GM19351 (cell line): ENCODE measurements at regions not wholly inside any gene's neighbourhood (a gene's known extent, or its start where the extent isn't known, plus 50 kb on each side); places are given as distances from the start of the nearest gene placed in this dataset.

Source experiments
- ATAC-seq: cut with Tn5 transposase; IDR thresholded peaks from one replicate; pipeline ENCODE4 v1.9.1; 2021; ENCODE audit warnings: mild to moderate bottlenecking, moderate library complexity; ENCODE audit not compliant: unreplicated experiment

- no peak for ATAC-seq
Observed at GRCh38 chr3:109897734-109898133, 560.4 kb upstream of the DPPA4 start.

DNA sequence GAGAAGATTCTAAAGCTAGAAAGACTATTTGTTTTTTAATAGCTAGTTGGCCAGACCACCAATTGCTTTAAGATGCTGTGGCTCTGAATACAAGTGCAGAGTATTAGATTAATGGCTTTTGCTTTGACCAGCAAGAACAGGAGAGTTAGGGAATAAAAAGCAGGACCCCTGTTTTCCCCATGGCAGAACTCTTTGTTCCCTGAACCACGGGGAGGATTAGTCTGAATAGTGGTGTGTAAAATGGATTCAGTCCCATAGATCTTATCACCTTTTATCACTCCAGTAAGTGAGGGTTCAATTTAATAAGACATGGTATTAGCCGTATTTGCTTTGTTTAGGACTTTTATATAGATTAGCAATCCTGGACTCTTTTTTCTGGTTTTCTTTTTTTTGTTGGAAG lies 562.6 kb upstream of the DPPA4 start:
- ATAC-seq = no peak

DNA sequence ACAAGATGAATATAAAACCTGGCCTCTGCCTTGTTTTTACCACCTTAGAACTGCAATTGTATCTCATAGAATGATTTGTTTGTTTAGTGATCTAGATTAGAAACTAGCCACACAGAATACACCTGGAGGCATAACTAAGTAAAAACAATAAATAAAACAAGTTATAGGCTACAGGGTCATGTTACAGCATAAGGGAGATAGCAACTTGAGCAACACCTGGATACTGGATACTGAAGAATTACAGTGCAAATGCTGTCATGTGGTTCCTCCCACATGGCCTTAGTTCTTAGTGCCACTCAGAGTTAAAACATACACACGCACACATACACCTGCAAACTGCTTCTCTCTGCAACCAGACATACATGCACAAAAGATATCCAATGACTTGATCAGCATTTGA lies 563.4 kb upstream of the DPPA4 start:
- ATAC-seq = no peak

DNA sequence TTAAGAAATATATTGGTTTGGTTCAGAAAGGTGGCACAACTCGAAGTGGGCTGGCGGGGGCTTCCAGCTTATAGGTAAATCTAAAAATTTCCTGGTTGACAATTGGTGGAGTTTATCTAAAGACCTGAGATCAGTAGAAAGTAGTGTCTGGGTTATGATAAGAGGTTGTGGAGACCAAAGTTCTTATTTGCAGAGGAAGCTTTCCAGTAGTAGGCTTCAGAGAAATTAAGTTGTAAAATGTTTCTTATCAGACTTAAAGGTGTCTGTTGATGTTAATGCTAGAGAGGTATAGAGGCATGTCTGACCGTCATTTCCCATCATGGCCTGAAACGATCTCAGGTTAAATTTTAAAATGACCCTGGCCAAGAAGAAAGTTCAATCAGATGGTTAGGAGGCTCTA lies 565.2 kb upstream of the DPPA4 start:
- ATAC-seq = no peak

- ATAC-seq = no peak
Observed at GRCh38 chr3:109903100-109903499, 565.8 kb upstream of the DPPA4 start.

DNA sequence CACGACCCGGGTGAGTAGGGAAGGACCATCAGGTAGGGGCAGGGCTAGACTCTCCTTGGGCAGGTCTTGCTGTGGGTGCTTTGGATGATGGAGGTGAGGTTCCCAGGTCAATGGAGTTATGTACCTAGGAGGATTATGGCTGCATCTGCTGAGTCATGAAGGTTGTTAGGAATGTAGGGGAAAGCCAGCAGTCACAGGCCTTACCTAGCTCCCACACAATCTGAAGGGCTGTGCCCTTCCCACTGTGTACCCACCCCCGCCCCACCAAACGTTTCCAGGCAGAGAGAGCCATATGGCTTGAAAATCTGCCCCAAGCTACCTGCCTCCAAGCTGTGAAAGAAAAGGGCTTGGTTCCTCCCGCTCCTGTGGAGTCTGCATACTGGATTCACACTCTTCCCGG lies 573.4 kb upstream of the DPPA4 start:
- no peak for ATAC-seq

- no peak for ATAC-seq
Observed at GRCh38 chr3:109918740-109919139, 581.4 kb upstream of the DPPA4 start.

DNA sequence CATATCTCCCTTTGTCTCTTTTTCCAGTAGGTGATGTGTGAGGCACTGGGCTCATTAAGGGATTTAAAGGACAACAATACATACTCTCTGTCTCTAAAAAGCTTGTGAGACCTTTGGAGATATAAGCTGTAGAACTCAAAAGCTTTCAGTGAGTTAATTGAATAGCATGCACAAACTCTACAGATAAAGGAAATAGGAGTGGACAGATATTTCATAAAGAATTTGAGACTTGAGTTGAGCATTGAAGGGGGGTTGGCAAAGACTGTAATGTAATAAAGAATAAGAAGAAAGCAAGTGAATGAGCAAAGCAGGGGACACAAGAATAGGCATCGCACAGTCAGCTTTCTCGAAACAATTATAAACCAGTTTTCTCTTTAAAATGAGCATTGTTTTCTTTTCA lies 583.4 kb upstream of the DPPA4 start:
- ATAC-seq = no peak

- no peak for ATAC-seq
Observed at GRCh38 chr3:109921509-109921908, 584.2 kb upstream of the DPPA4 start.

- ATAC-seq = no peak
Observed at GRCh38 chr3:109922856-109923255, 585.5 kb upstream of the DPPA4 start.

DNA sequence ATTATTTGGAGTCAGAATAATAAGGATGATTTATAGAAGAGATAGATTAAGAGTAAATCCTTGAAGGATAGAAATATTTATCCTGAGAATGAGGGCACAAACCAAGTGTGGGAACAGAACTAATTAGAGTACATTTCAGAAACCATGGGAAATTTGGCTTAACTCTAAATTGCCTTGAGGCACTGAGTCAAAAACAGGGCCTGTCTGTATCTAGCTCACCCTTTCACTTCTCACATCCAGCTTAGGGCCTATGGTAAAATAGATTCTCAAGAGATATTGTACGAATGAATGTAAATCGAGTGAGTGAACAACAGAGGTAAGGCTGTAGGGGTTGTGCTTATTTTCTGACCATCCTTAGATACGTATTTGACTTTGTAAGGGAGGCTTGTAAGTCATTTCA lies 586.1 kb upstream of the DPPA4 start:
- ATAC-seq = no peak

- ATAC-seq = no peak
Observed at GRCh38 chr3:109924196-109924595, 586.9 kb upstream of the DPPA4 start.

GRCh38 chr3:109926376-109926775 lies 589.0 kb upstream of the DPPA4 start:
- ATAC-seq = no peak

- no peak for ATAC-seq
Observed at GRCh38 chr3:109927161-109927560, 589.8 kb upstream of the DPPA4 start.

- ATAC-seq = no peak
Observed at GRCh38 chr3:109927726-109928125, 590.4 kb upstream of the DPPA4 start.

DNA sequence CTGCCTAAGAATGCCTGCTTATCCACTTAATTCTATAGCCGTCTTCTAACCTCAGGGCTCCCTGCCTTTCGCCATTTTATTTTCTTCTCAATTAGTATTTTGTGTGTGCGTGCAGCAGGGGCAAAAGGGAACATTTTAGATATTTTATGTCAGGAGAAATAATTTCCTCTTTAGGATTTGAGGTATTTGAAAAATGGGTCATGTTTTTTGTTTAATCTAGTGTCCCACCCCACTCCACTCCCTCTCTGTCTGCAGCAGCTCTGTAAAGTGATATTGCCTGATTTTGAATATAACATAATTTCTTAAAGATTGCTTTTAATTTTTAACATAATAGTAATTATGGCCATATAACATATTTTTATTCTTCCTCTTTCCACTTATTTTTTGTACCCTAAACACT lies 593.2 kb upstream of the DPPA4 start:
- no peak for ATAC-seq

DNA sequence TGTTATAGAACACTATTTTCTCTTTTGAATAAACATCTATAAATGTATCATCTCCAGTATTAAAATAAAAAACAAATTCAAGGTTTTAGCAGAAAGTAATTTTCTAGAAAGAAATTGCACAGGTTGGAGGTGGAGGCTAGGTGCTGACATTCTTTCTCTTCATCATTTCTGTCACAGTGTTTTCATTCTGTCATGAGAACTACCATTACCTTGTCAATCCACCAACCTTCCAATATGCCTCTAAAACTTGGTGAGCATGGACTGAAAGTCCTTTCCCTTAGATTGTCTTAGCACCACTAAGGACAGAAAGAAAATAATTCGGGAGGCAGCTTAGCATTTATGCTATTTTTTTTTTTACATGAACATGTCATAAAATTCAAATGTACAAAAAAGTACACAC lies 596.2 kb upstream of the DPPA4 start:
- ATAC-seq = no peak

DNA sequence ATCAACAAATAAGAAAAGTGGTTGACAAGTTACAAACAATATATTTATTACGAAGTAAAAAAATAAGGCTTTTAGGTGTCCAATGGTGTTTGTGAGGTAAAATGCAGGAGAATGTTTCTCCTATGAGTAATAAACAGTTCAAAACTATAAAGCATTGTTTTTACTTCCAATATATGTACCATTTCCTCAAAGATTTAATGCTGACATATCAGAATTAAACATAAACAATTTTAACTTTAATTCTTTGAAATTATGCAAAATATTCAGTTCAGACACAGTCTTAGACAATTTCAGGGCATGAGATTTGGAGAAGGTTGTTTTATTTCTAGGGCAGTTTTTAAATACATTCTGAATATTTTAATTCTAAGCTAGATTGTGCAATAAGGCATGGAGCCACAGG lies 602.5 kb upstream of the DPPA4 start:
- no peak for ATAC-seq

GRCh38 chr3:109943181-109943580 lies 605.8 kb upstream of the DPPA4 start:
- no peak for ATAC-seq

DNA sequence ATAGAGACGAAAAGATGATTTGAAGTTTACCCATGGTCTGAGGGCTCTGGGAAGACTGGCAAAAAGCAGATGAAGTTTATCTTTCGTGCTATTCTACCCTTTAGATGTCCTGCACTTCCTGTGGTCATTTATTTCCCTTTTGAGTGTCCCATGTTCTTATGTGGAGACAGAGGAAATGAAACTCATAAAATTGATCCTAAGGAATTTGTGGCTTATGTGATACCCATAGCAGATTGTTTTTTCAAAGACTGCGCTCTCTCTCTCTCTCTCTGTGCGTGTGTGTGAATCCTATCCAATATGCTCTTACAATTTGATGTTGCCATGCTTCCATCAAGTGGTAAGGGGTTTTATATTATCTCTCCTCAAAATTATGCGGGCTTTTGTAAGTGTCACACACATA lies 607.5 kb upstream of the DPPA4 start:
- ATAC-seq = no peak

DNA sequence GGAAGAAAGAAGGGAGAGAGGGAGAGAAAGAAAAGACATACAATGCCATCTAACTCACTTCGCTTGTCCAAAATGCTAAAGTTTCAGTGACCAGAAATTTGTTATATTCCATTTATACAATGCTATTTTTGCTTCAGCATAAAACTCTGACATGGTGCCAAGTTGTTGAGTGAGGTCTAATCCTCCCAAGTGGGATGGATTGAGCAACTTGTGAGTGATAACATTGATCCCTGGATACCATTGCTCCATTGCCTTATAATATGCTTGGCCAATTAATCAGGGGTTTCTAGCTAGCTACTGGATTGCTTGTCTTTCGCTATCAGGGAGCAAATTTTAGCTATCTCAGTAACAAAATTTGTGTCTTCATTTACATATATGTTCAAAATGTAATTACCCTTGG lies 615.6 kb upstream of the DPPA4 start:
- ATAC-seq = no peak

DNA sequence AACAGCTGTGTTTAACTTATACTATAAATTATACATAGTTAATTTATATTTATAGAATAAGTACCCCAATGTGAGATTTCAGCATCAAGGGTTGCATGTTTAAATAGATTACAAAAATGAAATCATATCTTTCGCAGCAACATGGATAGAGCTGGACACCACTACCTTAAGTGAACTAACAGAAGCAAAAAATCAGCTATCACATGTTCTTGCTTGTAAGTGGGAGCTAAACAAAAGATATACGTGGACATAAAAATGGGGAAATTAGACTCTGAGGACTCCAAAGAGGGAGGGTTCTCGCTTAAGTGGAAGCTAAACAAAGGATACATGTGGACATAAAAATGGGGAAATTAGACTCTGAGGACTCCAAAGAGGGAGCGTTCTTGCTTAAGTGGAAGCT lies 626.5 kb upstream of the DPPA4 start:
- no peak for ATAC-seq

DNA sequence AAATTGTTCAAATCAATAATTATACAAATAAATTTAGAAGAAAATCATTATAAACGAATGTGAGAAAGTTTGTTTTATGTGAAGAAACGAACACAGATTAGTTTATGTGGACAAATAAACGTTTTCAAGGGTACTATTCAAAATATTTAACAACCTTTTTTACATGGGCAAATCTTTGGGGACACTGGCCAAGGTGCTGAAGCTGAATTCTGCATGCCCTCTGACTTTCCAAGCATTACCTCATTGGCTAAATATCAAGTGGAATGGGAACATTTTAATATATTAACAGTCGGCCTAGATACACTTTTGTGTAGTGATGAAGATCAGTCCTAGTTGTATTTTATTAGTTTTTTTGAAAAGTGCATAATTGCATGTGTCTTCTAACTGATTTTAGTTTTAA lies 636.4 kb upstream of the DPPA4 start:
- ATAC-seq = no peak

DNA sequence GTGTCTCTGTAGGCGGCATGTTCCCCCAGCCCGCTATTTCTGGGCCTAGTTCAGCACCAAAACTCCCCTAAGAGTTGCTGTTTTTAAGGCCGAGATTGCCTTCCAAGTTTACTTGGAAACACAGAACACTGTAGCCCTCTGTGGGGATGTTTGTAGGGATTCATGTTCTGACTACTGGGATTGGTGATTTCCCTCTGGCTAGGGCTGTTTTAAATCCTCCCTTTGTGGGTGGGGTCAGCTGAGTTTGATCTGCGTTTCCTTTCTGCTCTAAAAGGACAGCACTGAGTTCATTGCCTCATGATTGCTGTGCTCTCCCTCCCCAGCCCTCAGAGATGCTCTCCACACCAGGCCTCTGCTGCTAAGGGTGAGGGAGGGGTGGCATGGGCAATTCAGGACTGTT lies 640.6 kb upstream of the DPPA4 start:
- no peak for ATAC-seq
